GM23248 (cell line): ENCODE measurements at regions not wholly inside any gene's neighbourhood (a gene's known extent, or its start where the extent isn't known, plus 50 kb on each side); places are given as distances from the start of the nearest gene placed in this dataset.

Experiments
- EZH2 ChIP-seq: fragments of 200-600 bp; sonication (generic); IDR thresholded peaks from 2 replicates; pipeline ENCODE4 v1.6.1; 2018; ENCODE audit warnings: antibody characterized with exemption, mild to moderate bottlenecking; ENCODE audit not compliant: insufficient read depth, poor library complexity, severe bottlenecking
- EZH2phosphoT487 ChIP-seq: fragments of 200-600 bp; sonication (generic); IDR thresholded peaks from 2 replicates; pipeline ENCODE4 v1.6.1; 2018; ENCODE audit warnings: antibody characterized with exemption, moderate library complexity, mild to moderate bottlenecking, low read depth; ENCODE audit not compliant: insufficient read depth

DNA sequence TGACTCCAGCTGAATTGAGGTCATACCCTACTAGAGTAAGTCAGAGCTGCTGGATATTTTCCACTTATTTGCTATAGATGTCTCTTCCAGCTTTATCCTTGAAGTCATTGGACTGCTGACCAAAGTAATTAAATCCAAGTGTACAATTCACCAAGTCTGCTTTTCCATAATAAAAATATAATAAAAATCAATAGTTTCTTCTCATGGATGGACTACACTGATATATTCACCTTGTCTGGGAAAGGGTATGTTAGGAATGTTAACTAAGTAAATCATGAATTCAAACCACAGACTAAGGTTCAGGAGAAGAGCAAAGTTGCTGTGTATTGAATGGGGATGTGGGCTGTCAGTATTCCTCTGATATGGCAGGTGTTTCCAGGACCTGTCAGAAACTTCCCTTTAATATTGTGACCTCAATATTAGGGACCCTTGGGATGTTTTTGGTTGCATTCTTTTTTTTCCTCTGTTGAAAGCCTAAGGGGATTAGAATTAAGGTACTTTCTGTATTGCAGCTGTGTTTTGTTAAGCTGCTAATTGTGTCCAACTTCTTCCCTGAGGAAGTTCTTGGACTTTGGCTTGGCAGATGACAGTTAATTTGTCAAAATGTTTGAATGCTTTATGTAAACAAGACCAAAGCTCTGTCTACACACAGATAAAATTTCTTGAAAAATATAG lies 284.0 kb downstream of the ATP23 start:
- TF ChIP-seq EZH2 (no peak), EZH2phosphoT487 (no peak)
